ENCODE measurements at regions not wholly inside any gene's neighbourhood (a gene's known extent, or its start where the extent isn't known, plus 50 kb on each side); places are given as distances from the start of the nearest gene placed in this dataset.
"Not testable (repeated sequence)": the region's sequence is repeated elsewhere in the genome, so short reads cannot be mapped to it uniquely, and the experiment has no call there.

DNA sequence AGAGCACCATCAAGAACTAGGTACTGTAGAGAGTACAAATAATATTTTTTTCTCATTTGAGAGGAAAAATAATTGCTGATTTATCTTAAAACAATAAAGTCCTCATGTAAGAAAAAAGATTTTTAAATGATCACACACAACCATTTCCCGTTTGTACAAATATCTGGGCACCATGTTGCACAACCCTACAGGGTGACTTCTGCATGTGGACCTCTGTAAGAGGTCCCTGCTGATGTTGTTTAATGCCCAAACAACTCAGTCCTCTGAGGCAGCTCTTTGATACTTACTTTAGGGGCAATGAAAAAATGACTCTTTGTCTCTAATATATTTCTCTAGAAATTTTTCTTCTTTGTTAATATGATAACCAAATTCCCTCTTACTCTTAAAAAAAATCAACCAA, 168.1 kb upstream of the SATB1 start:
- DNase-seq = no peak

GRCh38 chr3:18591120-18591519, 166.0 kb upstream of the SATB1 start:
- no peak for DNase-seq

DNA sequence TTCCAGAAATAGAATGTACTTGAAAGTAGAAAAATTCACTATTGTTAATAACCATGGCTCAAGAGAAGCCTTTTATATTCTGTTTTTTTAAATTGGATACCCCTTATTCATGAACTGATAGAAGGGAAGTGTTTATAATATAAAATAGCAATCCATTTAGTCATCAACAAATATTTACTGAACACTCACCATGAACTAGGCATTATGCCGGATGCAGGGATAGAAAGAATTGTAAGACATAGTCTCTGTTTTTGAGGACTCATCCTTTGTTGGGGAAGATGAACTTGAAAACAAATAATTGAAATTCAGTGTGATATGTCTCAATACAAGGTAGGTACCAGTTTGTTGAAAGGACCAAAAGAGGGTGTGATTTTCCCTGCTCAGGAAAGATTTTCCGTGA, 160.9 kb upstream of the SATB1 start:
- no peak for DNase-seq

DNA sequence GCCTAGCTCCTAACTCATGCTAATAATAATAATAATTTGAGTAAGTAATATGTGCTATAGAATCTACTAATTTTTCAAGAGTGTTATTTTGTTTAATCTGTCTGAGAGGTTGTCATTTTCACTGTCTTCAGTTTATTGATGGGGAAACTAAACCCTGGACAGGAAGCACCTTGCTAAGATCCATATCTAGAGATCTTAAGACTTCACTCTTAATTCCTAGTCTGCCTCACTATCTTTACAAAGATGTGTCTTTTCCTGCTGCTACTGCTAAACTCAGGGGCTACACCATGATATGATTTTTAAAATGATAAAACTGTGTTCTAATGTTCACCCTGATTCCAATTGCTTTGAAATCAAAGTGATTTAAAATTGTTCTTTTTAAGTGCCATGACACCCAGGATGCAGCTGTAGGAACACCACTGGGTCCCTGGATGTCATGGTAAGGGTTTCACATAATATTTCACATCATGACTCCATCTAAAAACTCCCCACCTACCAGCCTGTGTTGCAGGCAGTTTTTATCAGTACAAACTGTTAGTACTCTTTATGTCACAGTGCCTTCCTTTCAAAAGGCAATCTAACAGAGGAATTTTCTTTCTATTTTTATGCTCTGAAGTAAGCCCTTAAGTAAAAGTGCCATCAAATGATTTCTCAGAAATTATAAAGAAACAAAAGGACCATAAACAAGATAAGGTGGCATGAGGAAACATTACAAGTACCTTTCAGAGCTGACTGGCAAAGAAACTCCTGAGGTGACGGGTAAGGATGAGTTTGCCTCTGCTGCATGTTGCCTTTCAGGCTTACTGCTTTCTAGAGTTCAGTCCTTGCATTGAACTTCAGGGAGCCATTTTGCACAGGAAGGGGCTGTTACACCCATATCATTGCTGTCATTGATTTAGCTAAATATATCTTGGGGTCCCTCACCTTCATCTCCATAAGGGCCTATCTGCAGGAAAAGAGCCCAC, 160.1 kb upstream of the SATB1 start:
- no peak for DNase-seq

- no peak for DNase-seq
These were observed 155.1 kb upstream of the SATB1 start for GRCh38 chr3:18580268-18580667.

DNA sequence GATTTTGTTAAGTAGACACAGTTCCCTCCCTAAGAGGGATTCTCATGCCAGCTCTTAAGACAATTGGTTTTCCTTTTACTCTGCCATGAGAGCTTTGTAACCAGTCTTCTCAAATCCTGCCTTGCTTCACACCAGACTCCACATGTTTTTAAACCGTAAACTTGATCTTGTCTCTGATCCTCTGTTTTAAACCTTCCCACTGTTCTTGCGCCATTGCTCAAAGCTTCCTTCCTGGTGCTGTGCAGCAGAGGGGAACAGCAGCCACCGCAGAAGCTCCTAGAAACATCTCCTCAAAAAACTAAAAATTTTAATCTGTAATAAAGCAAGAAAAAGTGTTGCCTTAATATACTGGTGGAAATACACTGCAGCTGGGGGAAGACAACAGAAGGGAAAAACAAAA, 154.5 kb upstream of the SATB1 start:
- no peak for DNase-seq

GRCh38 chr3:18575573-18575972, 150.4 kb upstream of the SATB1 start:
- DNase-seq = no peak

- DNase-seq = no peak
These were observed 147.7 kb upstream of the SATB1 start for GRCh38 chr3:18572809-18573208.

- DNase-seq = no peak
These were observed 142.2 kb upstream of the SATB1 start for GRCh38 chr3:18567293-18567692.

- DNase-seq = no peak
These were observed 137.4 kb upstream of the SATB1 start for GRCh38 chr3:18562364-18563154.

DNA sequence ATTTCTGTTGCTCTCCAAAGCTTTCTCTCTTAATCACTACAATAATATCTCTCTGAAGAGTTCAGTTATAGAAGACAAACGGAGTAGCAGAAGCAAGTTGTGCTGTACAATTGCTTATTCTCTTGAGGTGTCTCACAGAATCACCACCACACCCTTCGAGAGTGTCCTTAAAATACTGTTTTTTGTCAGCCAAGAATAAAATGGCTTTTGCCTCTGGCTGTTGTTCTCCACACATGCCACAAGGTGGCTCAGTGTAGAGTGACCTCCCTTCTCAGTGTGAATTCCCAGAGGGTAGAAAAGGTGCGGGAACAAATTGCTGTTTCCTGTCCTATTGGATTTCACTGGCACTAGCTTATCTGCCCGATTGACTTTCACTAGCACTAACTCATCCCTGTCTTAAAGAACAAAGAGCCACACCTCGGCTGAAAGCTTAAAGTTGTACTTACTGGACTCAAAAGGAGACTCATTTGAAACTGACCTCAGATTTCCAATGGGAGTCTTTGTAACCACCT, 134.2 kb upstream of the SATB1 start:
- no peak for DNase-seq

- no peak for DNase-seq
These were observed 133.4 kb upstream of the SATB1 start for GRCh38 chr3:18558507-18558906.

DNA sequence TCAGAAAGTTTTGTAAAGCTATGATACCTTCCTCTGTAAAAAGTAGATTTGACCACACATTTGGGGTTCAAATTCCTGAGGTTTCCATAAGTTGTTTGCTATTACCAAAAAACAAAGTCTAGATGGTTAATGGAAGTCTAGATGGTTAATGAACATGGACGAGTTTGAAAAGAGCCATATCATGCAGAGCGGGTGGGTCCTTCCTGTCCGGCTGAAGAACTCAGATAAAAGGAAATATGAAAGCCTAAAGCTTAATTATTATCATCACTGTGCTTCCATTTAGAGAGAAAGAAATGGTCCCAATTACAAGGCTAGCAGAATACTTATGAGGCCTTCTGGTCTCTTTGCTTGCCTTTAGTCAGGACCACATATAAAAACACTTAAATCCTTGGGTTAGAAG, 132.1 kb upstream of the SATB1 start:
- no peak for DNase-seq

- no peak for DNase-seq
These were observed 131.5 kb upstream of the SATB1 start for GRCh38 chr3:18556503-18557135.

DNA sequence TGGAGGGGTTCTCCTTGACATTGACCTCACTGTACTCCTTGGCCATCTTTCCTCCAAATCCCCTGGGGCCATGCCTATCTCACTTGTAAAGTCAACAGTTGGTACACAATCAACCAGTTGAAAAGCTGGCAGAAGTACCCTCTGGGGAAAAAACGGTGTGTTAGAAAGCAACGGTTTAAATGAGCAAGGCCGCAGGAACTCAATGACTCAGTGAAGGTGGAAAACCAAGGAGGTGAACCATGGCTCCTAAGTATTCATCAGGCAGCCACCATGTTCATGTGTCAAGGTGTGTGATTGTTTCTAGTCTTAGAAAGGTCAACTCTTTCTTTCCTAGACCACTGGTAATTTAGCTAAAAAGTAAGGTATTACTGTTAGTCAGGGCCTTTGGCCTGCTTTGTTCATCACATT, 130.9 kb upstream of the SATB1 start:
- no peak for DNase-seq

DNA sequence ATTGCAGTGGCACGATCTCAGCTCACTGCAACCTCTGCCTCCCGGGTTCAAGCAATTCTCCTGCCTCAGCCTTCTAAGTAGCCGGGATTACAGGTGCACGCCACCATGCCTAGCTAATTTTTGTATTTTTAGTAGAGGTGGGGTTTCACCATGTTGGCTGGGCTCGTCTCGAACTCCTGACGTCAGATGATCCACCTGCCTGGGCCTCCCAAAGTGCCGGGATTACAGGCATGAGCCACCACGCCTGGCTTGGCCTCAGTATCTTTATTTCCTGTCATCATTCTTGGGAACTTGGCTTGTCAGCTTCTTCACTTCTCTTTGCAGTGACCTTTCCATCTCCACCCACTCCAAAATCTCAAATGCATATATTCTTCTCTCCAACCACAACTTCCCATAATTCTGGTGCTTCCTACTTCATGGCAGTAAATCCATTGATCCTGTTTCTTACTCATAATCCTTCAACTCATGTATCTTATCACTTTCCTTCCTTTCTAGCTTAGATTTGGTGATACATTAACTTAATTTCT, 127.5 kb upstream of the SATB1 start:
- DNase-seq = not testable (repeated sequence)

DNA sequence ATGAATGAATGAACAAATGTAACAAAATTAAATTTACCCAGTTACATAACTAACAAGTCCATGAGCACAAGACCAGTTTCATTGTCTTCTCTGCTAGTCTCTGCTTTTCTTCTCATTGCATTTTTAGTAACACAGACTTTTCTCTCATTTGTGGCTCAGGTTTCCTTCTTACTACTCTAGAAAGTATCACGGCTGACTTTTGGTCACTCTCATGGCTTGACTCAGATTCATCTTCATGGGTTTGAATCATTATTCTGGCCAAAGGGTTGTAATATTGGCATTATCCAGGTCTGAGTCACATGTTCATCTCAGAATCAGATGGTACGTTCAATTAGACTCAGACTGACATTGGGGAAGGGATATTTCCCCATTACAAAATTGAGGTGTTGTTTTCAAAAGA, 121.5 kb upstream of the SATB1 start:
- no peak for DNase-seq

DNA sequence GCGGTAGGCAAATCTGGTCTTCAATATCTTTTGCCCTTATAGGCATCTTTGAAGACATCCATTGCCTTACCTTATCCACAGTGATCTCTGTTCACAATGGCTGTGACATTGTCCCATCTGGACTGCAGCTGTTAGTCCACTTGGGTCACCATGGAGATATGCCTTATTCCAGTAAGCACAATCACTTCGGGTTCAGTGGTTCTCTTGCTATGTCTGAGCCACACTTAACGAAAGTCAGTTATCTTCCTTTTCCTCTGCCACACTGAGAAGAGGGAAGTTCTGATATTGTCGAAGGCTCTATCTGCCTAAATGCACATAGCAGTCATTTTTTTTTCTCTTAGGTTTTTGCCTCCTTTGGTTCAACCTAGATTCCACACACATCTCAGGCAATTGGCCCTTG, 119.0 kb upstream of the SATB1 start:
- DNase-seq = no peak

GRCh38 chr3:18538463-18539230, 113.5 kb upstream of the SATB1 start:
- no peak for DNase-seq

DNA sequence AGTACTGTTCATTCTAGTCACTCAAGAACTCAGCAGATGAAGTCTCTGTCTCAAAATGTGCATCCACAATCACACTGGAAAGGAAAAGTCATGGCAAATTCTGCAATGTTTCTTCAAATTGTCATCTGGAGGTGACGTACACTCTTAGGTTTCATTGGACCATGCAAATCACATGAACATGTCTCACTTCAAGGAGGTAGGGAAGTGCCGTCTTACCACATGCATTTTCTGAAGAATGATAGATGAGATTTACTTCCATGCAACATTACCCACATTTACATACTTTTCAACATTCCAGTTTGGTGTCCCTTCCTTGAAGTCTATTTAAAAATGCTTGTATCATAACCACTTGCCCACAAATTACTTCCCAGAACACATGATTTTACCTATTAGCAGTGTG, 107.9 kb upstream of the SATB1 start:
- DNase-seq = no peak

DNA sequence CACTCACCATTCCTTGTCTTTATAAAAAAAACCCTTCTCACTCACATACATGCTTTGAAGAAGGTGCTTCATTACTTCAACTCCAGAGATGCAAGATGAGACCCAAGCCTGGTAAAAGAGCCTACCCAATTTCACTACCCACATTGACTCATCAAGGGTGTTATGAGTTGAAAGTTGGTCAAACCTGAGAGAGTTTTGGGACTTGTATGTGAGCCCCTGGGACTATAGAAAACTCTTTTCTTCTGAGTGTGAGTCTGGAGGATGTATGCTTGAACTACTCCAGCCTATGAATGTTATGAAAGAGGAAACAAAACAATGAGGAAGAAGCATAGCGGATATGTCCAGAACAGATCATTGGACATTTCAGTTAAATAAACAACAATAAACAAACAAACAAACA, 106.5 kb upstream of the SATB1 start:
- no peak for DNase-seq

DNA sequence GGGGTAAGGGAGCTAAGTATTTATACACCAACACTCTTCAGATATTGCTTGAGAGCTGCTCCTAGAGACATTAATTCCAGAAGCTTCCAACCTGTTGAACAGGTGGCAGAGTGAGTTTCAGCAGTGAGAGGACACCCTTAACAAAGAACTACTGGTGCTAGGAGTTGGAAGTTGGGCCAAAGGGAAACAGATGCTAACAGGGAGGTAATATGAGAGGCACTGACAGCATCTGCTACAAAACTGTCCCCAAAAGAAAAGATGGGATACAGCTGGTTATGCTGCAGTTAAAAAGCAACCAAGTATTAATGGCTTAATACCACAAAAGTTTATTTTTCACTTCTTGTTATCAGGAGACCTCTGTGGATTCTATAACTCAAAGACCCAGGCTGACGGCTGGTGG, 104.5 kb upstream of the SATB1 start:
- DNase-seq = no peak
